ENCODE measurements at regions not wholly inside any gene's neighbourhood (a gene's known extent, or its start where the extent isn't known, plus 50 kb on each side); places are given as distances from the start of the nearest gene placed in this dataset.

GRCh38 chrX:39307488-39307887, 506.2 kb downstream of the MID1IP1 start:
- Histone ChIP-seq H3K36me3 (ENCODE audit: control insufficient read depth in 1 of 2, insufficient read depth in 2 of 2, low read length in 2 of 2) (no peaks in the 10 kb centered on the region), H3K9me3 (ENCODE audit: control insufficient read depth in 1 of 2, insufficient read depth in 1 of 2, low read depth in 1 of 2, low read length in 2 of 2) (no peaks in the 10 kb centered on the region), H3K27me3 (ENCODE audit: insufficient read depth, low read length) (no peaks in the 10 kb centered on the region), H3K4me1 (ENCODE audit: control insufficient read depth in 1 of 2, insufficient read depth in 2 of 2, low read length in 2 of 2) (peaks cover 7 to 10% of the 10 kb centered on the region in 2 experiments), H3K4me3 (replicated peaks in 1 of 2; ENCODE audit: low read depth in 1 of 2, low read length in 2 of 2) (no peak overlapping the region), H3K27ac (ENCODE audit: low read depth, low read length) (no peak overlapping the region), H4K20me1 (ENCODE audit: insufficient read depth) (no peaks in the 10 kb centered on the region), H3K4me2 (ENCODE audit: low read length) (no peak overlapping the region), H3K9ac (ENCODE audit: low read length) (no peak overlapping the region), H3K79me2 (ENCODE audit: insufficient read depth, low read length) (no peaks in the 10 kb centered on the region), H2AFZ (ENCODE audit: low read depth, low read length, poor library complexity, severe bottlenecking) (no peak overlapping the region), H3K9me2 (ENCODE audit: insufficient read depth) (no peaks in the 10 kb centered on the region)
- TF ChIP-seq RAD21 (IDR thresholded peaks at IDR 0.05; ENCODE audit: low read depth) (no peak), ELF1 (IDR thresholded peaks at IDR 0.05; ENCODE audit: borderline replicate concordance, low read depth) (no peak), EZH2phosphoT487 (IDR thresholded peaks at IDR 0.05; ENCODE audit: borderline replicate concordance) (no peak), YY1 (IDR thresholded peaks at IDR 0.05; ENCODE audit: extremely low read depth, insufficient replicate concordance, low read depth, low read length) (no peak)
- ChIA-PET CTCF (no interaction called here), POLR2A (no interaction called here), RAD21 (ENCODE audit: low non-redundant PET in 1 of 2, low total read pairs in 2 of 2, uncharacterized antibody in 2 of 2, unreplicated experiment in 2 of 2) (no interaction called here)
- DNase-seq (ENCODE audit: low read depth, low spot score) = no peak
- no peak for ATAC-seq
- intact Hi-C loops (cut with micrococcal nuclease) = no loop called here
- no TSS peak for BruUV-seq (replicated peaks)

GRCh38 chrX:39308126-39308525, 506.9 kb downstream of the MID1IP1 start:
- H4K20me1 ChIP-seq (ENCODE audit: insufficient read depth) = no peaks in the 10 kb centered on the region
- peaks cover 7 to 10% of the 10 kb centered on the region in 2 experiments for H3K4me1 ChIP-seq (ENCODE audit: control insufficient read depth in 1 of 2, insufficient read depth in 2 of 2, low read length in 2 of 2)
- CTCF ChIA-PET = no interaction called here
- RAD21 ChIA-PET (ENCODE audit: low non-redundant PET in 1 of 2, low total read pairs in 2 of 2, uncharacterized antibody in 2 of 2, unreplicated experiment in 2 of 2) = no interaction called here
- H3K36me3 ChIP-seq (ENCODE audit: control insufficient read depth in 1 of 2, insufficient read depth in 2 of 2, low read length in 2 of 2) = no peaks in the 10 kb centered on the region
- no peak for TF ChIP-seq EZH2phosphoT487 (IDR thresholded peaks at IDR 0.05; ENCODE audit: borderline replicate concordance)
- TF ChIP-seq POLR2AphosphoS5 (IDR thresholded peaks at IDR 0.05; ENCODE audit: low read depth, low read length) = no peak
- no peak for TF ChIP-seq SP1 (IDR thresholded peaks at IDR 0.05; ENCODE audit: low read depth)
- TF ChIP-seq ZBTB33 (IDR thresholded peaks at IDR 0.05; ENCODE audit: extremely low read depth, insufficient replicate concordance, low read length) = no peak
- no peak for TF ChIP-seq EGR1 (IDR thresholded peaks at IDR 0.05; ENCODE audit: low read depth)
- no peak for TF ChIP-seq ZNF274 (IDR thresholded peaks at IDR 0.05; ENCODE audit: low read depth, low read length)
- no peak for TF ChIP-seq SRF (IDR thresholded peaks at IDR 0.05; ENCODE audit: low read depth)
- no peak for TF ChIP-seq CEBPB (IDR thresholded peaks at IDR 0.05; ENCODE audit: low read depth)
- TF ChIP-seq FOSL1 (IDR thresholded peaks at IDR 0.05; ENCODE audit: low read depth) = no peak
- no peak for TF ChIP-seq REST (IDR thresholded peaks at IDR 0.05; ENCODE audit: low read depth)
- no peak for TF ChIP-seq CTCF (IDR thresholded peaks at IDR 0.05 in 2 of 3, conservative IDR thresholded peaks at IDR 0.05 in 1 of 3; ENCODE audit: borderline replicate concordance in 1 of 3, insufficient read depth in 1 of 3, low read depth in 2 of 3, low read length in 2 of 3)
- no peak for TF ChIP-seq RAD21 (IDR thresholded peaks at IDR 0.05; ENCODE audit: low read depth)
- DNase-seq (ENCODE audit: low read depth, low spot score) = no peak
- H3K9me3 ChIP-seq (ENCODE audit: control insufficient read depth in 1 of 2, insufficient read depth in 1 of 2, low read depth in 1 of 2, low read length in 2 of 2) = no peaks in the 10 kb centered on the region
- no peak for ATAC-seq
- no peak overlapping the region for H2AFZ ChIP-seq (ENCODE audit: low read depth, low read length, poor library complexity, severe bottlenecking)
- POLR2A ChIA-PET = no interaction called here
- H3K4me3 ChIP-seq (replicated peaks in 1 of 2; ENCODE audit: low read depth in 1 of 2, low read length in 2 of 2) = no peak overlapping the region
- no peak overlapping the region for H3K4me2 ChIP-seq (ENCODE audit: low read length)
- intact Hi-C loops (cut with micrococcal nuclease) = no loop called here
- H3K79me2 ChIP-seq (ENCODE audit: insufficient read depth, low read length) = no peaks in the 10 kb centered on the region
- H3K27me3 ChIP-seq (ENCODE audit: insufficient read depth, low read length) = no peaks in the 10 kb centered on the region
- no TSS peak for BruUV-seq (replicated peaks)
- no peaks in the 10 kb centered on the region for H3K9me2 ChIP-seq (ENCODE audit: insufficient read depth)
- no peak overlapping the region for H3K9ac ChIP-seq (ENCODE audit: low read length)
- H3K27ac ChIP-seq (ENCODE audit: low read depth, low read length) = no peak overlapping the region

Data from HCT116 (cell line).